ENCODE measurements at regions not wholly inside any gene's neighbourhood (a gene's known extent, or its start where the extent isn't known, plus 50 kb on each side); places are given as distances from the start of the nearest gene placed in this dataset.

- Histone ChIP-seq H3K4me2 (ENCODE audit: low read length) (no peak overlapping the region), H3K27me3 (ENCODE audit: insufficient read depth, low read length) (no peaks in the 10 kb centered on the region), H3K9me2 (ENCODE audit: low read depth, low read length) (no peaks in the 10 kb centered on the region), H4K20me1 (ENCODE audit: insufficient read depth, low read length) (no peaks in the 10 kb centered on the region), H3F3A (ENCODE audit: insufficient read depth, low read length) (no peaks in the 10 kb centered on the region), H3K27ac (ENCODE audit: low read depth, low read length, poor library complexity, severe bottlenecking) (no peak overlapping the region), H3K79me2 (ENCODE audit: insufficient read depth, low read length) (no peaks in the 10 kb centered on the region), H3K36me3 (ENCODE audit: insufficient read depth, low read length) (no peaks in the 10 kb centered on the region), H3K4me3 (ENCODE audit: low read depth, low read length, poor library complexity, severe bottlenecking) (no peak overlapping the region), H3K9me3 (ENCODE audit: low read length) (no peaks in the 10 kb centered on the region), H3K4me1 (ENCODE audit: insufficient read depth, low read length, severe bottlenecking) (no peaks in the 10 kb centered on the region), H3K9ac (ENCODE audit: low read length) (no peak overlapping the region), H2AFZ (ENCODE audit: low read length) (no peak overlapping the region)
- TF ChIP-seq, protein P1, sequence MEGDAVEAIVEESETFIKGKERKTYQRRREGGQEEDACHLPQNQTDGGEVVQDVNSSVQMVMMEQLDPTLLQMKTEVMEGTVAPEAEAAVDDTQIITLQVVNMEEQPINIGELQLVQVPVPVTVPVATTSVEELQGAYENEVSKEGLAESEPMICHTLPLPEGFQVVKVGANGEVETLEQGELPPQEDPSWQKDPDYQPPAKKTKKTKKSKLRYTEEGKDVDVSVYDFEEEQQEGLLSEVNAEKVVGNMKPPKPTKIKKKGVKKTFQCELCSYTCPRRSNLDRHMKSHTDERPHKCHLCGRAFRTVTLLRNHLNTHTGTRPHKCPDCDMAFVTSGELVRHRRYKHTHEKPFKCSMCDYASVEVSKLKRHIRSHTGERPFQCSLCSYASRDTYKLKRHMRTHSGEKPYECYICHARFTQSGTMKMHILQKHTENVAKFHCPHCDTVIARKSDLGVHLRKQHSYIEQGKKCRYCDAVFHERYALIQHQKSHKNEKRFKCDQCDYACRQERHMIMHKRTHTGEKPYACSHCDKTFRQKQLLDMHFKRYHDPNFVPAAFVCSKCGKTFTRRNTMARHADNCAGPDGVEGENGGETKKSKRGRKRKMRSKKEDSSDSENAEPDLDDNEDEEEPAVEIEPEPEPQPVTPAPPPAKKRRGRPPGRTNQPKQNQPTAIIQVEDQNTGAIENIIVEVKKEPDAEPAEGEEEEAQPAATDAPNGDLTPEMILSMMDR (IDR thresholded peaks at IDR 0.05; ENCODE audit: low read length), result peak; percentile 63
- no peak for TF ChIP-seq EZH2 (IDR thresholded peaks at IDR 0.05; ENCODE audit: borderline replicate concordance, low read length)
Observed at GRCh38 chr1:143698016-143698415, 273.8 kb downstream of the FAM72C start.

DNA sequence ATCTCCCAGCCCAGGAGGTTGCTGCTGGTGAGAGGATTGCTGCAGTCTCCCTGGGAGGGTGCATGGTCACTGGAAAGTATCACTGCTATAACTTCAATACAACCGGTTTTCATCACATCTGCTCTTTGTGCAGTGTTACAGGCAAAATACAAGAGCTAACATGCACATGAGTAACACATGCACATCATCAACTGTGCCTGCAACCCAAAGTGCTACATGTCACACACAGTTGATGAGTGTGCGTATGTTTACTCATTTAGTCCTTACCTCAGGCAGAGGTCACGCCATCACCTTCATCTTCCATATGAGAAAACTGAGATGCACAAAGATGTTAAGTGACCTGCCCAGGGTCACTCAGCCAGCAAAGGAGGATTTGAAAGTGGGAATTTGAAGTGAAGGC is 277.7 kb downstream of the FAM72C start:
- Histone ChIP-seq H3K27me3 (ENCODE audit: insufficient read depth, low read length) (no peaks in the 10 kb centered on the region), H3K27ac (ENCODE audit: low read depth, low read length, poor library complexity, severe bottlenecking) (no peak overlapping the region), H3K9me2 (ENCODE audit: low read depth, low read length) (no peaks in the 10 kb centered on the region), H3K9me3 (ENCODE audit: low read length) (no peaks in the 10 kb centered on the region), H3K36me3 (ENCODE audit: insufficient read depth, low read length) (no peaks in the 10 kb centered on the region), H3K79me2 (ENCODE audit: insufficient read depth, low read length) (no peaks in the 10 kb centered on the region), H3K4me2 (ENCODE audit: low read length) (no peak overlapping the region), H3K4me3 (ENCODE audit: low read depth, low read length, poor library complexity, severe bottlenecking) (no peak overlapping the region), H3K4me1 (ENCODE audit: insufficient read depth, low read length, severe bottlenecking) (no peaks in the 10 kb centered on the region), H3K9ac (ENCODE audit: low read length) (no peak overlapping the region), H3F3A (ENCODE audit: insufficient read depth, low read length) (no peaks in the 10 kb centered on the region), H2AFZ (ENCODE audit: low read length) (no peak overlapping the region), H4K20me1 (ENCODE audit: insufficient read depth, low read length) (no peaks in the 10 kb centered on the region)
- no peak for TF ChIP-seq EZH2 (IDR thresholded peaks at IDR 0.05; ENCODE audit: borderline replicate concordance, low read length)
- TF ChIP-seq, protein P1 (IDR thresholded peaks at IDR 0.05; ENCODE audit: low read length), result no peak

DNA sequence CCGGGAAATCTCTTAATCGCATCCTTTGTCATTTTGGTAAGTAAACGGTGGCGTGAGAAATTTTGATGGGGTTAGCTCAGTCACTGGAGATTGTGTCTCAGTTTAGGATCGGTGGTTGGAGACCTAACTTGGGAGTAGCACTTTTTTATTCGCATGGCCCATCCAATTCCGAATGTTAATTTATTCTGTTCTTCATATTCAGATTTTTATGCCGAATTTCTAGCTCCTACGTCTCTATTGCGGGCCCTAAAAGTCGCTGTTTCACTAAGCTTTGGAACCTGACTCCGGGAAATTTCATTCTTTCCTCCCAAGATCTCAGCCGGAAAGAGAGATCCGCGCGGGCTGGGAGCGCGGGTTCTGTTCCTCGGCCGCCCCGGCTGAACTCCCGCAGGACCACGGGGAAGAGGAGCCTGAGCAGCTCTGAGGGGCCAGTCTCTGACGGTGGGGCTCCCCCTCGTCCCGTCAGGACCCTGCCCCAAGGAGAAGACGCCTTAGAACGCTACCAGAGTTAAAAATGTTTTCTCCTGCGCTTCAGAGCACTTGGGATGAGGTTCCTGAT is 279.7 kb downstream of the FAM72C start:
- Histone ChIP-seq H3K9me2 (ENCODE audit: low read depth, low read length) (no peaks in the 10 kb centered on the region), H3K4me1 (ENCODE audit: insufficient read depth, low read length, severe bottlenecking) (no peaks in the 10 kb centered on the region), H3F3A (ENCODE audit: insufficient read depth, low read length) (no peaks in the 10 kb centered on the region), H3K27me3 (ENCODE audit: insufficient read depth, low read length) (no peaks in the 10 kb centered on the region), H3K27ac (ENCODE audit: low read depth, low read length, poor library complexity, severe bottlenecking) (no peak overlapping the region), H4K20me1 (ENCODE audit: insufficient read depth, low read length) (no peaks in the 10 kb centered on the region), H3K9ac (ENCODE audit: low read length) (no peak overlapping the region), H2AFZ (ENCODE audit: low read length) (no peak overlapping the region), H3K79me2 (ENCODE audit: insufficient read depth, low read length) (no peaks in the 10 kb centered on the region), H3K36me3 (ENCODE audit: insufficient read depth, low read length) (no peaks in the 10 kb centered on the region), H3K4me2 (ENCODE audit: low read length) (no peak overlapping the region), H3K4me3 (ENCODE audit: low read depth, low read length, poor library complexity, severe bottlenecking) (no peak overlapping the region), H3K9me3 (ENCODE audit: low read length) (no peaks in the 10 kb centered on the region)
- no peak for TF ChIP-seq EZH2 (IDR thresholded peaks at IDR 0.05; ENCODE audit: borderline replicate concordance, low read length)
- TF ChIP-seq, protein P1 (IDR thresholded peaks at IDR 0.05; ENCODE audit: low read length), result no peak

Data from OCI-LY1 (cell line).